PC-3 (cell line): ENCODE measurements at regions not wholly inside any gene's neighbourhood (a gene's known extent, or its start where the extent isn't known, plus 50 kb on each side); places are given as distances from the start of the nearest gene placed in this dataset.

Experiments used
- CTCF ChIP-seq: fragments of 300-600 bp; sonication (generic); conservative IDR thresholded peaks from 2 replicates; pipeline ENCODE4 v1.5.1; 2017; ENCODE audit warnings: antibody characterized with exemption, low read depth, mild to moderate bottlenecking, low read length
- EZH2 ChIP-seq: fragments of 300-600 bp; sonication (generic); IDR thresholded peaks from one replicate; pipeline ENCODE4 v1.6.1; 2017; ENCODE audit warnings: antibody characterized with exemption, mild to moderate bottlenecking, low read length; ENCODE audit not compliant: unreplicated experiment
- EZH2phosphoT487 ChIP-seq: fragments of 300-600 bp; sonication (generic); IDR thresholded peaks from 2 replicates; pipeline ENCODE4 v1.6.1; 2018; ENCODE audit warnings: mild to moderate bottlenecking, antibody characterized with exemption, low read length, borderline replicate concordance

GRCh38 chrX:127457161-127457560 lies 595.0 kb downstream of the ACTRT1 start:
- TF ChIP-seq EZH2phosphoT487 (no peak), CTCF (no peak), EZH2 (no peak)
